NB4 (cell line): ENCODE measurements at regions not wholly inside any gene's neighbourhood (a gene's known extent, or its start where the extent isn't known, plus 50 kb on each side); places are given as distances from the start of the nearest gene placed in this dataset.

Experiments used
- MYC ChIP-seq: IDR thresholded peaks from 2 replicates; pipeline ENCODE4 v1.6.1; 2011; ENCODE audit warnings: low read depth, low read length
- POLR2A ChIP-seq: IDR thresholded peaks from 2 replicates; pipeline ENCODE4 v1.6.1; 2011; ENCODE audit warnings: mild to moderate bottlenecking; ENCODE audit not compliant: insufficient read length; ENCODE audit errors: extremely low read depth
- TF ChIP-seq, protein P1 (sequence below): IDR thresholded peaks from one replicate; pipeline ENCODE4 v1.5.1; 2012; ENCODE audit warnings: low read depth, low read length
- TF ChIP-seq, protein P2 (sequence below): IDR thresholded peaks from 2 replicates; pipeline ENCODE4 v1.6.1; 2011; ENCODE audit warnings: low read depth, low read length

DNA sequence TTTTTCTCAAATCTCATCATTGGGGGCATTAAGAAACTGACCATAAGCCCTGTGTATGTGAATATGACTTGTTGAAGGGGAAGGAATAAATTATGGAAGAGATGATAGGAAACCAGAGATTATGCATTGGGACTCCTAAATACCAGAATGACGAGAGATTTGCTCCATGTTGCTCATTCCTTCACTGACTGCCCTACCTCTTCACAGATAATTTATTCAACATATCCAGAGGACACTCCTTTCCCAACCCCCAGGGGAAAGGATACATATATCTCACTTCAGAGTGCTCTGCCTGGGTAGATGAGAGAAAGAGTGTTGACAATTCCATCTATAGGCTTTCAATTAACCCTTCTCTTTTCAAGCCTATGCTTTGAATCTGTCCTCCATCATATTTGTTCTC, 145.3 kb upstream of the RHOBTB1 start:
- TF ChIP-seq, protein P1, sequence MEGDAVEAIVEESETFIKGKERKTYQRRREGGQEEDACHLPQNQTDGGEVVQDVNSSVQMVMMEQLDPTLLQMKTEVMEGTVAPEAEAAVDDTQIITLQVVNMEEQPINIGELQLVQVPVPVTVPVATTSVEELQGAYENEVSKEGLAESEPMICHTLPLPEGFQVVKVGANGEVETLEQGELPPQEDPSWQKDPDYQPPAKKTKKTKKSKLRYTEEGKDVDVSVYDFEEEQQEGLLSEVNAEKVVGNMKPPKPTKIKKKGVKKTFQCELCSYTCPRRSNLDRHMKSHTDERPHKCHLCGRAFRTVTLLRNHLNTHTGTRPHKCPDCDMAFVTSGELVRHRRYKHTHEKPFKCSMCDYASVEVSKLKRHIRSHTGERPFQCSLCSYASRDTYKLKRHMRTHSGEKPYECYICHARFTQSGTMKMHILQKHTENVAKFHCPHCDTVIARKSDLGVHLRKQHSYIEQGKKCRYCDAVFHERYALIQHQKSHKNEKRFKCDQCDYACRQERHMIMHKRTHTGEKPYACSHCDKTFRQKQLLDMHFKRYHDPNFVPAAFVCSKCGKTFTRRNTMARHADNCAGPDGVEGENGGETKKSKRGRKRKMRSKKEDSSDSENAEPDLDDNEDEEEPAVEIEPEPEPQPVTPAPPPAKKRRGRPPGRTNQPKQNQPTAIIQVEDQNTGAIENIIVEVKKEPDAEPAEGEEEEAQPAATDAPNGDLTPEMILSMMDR: no peak
- TF ChIP-seq POLR2A (no peak), MYC (no peak)
- TF ChIP-seq, protein P2, sequence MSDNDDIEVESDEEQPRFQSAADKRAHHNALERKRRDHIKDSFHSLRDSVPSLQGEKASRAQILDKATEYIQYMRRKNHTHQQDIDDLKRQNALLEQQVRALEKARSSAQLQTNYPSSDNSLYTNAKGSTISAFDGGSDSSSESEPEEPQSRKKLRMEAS: no peak
